ENCODE measurements at regions not wholly inside any gene's neighbourhood (a gene's known extent, or its start where the extent isn't known, plus 50 kb on each side); places are given as distances from the start of the nearest gene placed in this dataset.
A peak's percentile ranks its signal among the peaks of the same experiment; 100 is the strongest.
"Not testable (repeated sequence)": the region's sequence is repeated elsewhere in the genome, so short reads cannot be mapped to it uniquely, and the experiment has no call there.

GRCh38 chr1:209190591-209191261, 392.8 kb upstream of the CAMK1G start:
- H3K4me3 Mint-ChIP-seq (ENCODE audit: low read depth), result no peak overlapping the region
- no peaks in the 10 kb centered on the region for H3K27me3 Mint-ChIP-seq
- peaks cover 9% of the 10 kb centered on the region for H3K9me3 Mint-ChIP-seq (ENCODE audit: low read depth)
- no peak overlapping the region for H3K27ac Mint-ChIP-seq
- no peaks in the 10 kb centered on the region for H3K36me3 Mint-ChIP-seq (ENCODE audit: insufficient read depth)
- DNase-seq (ENCODE audit: low spot score, unreplicated experiment), result peak; percentile 50
- TF ChIP-seq CTCF (IDR thresholded peaks at IDR 0.05; ENCODE audit: unreplicated experiment), result peak; percentile 88
- no peaks in the 10 kb centered on the region for H3K4me1 Mint-ChIP-seq (ENCODE audit: low read depth)

GRCh38 chr1:209191262-209191634, 392.3 kb upstream of the CAMK1G start:
- no peaks in the 10 kb centered on the region for H3K27me3 Mint-ChIP-seq

GRCh38 chr1:209196140-209196539, 387.4 kb upstream of the CAMK1G start:
- no peak for TF ChIP-seq CTCF (IDR thresholded peaks at IDR 0.05; ENCODE audit: unreplicated experiment)
- peaks cover 16% of the 10 kb centered on the region for H3K4me1 Mint-ChIP-seq (ENCODE audit: low read depth)
- H3K27me3 Mint-ChIP-seq, result no peaks in the 10 kb centered on the region
- peaks cover 7% of the 10 kb centered on the region for H3K36me3 Mint-ChIP-seq (ENCODE audit: insufficient read depth)
- H3K4me3 Mint-ChIP-seq (ENCODE audit: low read depth), result no peak overlapping the region
- H3K9me3 Mint-ChIP-seq (ENCODE audit: low read depth), result peaks cover 24% of the 10 kb centered on the region
- no peak for DNase-seq (ENCODE audit: low spot score, unreplicated experiment)
- H3K27ac Mint-ChIP-seq, result no peak overlapping the region

More at GRCh38 chr1:209191262-209191634, 392.3 kb upstream of the CAMK1G start:
- Mint-ChIP-seq H3K9me3 (ENCODE audit: low read depth) (peaks cover 14% of the 10 kb centered on the region), H3K36me3 (ENCODE audit: insufficient read depth) (peaks cover 4% of the 10 kb centered on the region), H3K4me1 (ENCODE audit: low read depth) (no peaks in the 10 kb centered on the region), H3K4me3 (ENCODE audit: low read depth) (no peak overlapping the region), H3K27ac (no peak overlapping the region)
- TF ChIP-seq CTCF (IDR thresholded peaks at IDR 0.05; ENCODE audit: unreplicated experiment), result no peak
- DNase-seq (ENCODE audit: low spot score, unreplicated experiment), result no peak

GRCh38 chr1:209198961-209199750, 384.4 kb upstream of the CAMK1G start:
- no peak for TF ChIP-seq CTCF (IDR thresholded peaks at IDR 0.05; ENCODE audit: unreplicated experiment)
- H3K27me3 Mint-ChIP-seq, result no peaks in the 10 kb centered on the region
- H3K36me3 Mint-ChIP-seq (ENCODE audit: insufficient read depth), result peaks cover 7% of the 10 kb centered on the region
- H3K4me3 Mint-ChIP-seq (ENCODE audit: low read depth), result no peak overlapping the region
- H3K9me3 Mint-ChIP-seq (ENCODE audit: low read depth), result peaks cover 24% of the 10 kb centered on the region
- DNase-seq (ENCODE audit: low spot score, unreplicated experiment), result no peak
- H3K4me1 Mint-ChIP-seq (ENCODE audit: low read depth), result peaks cover 16% of the 10 kb centered on the region
- H3K27ac Mint-ChIP-seq, result no peak overlapping the region

- H3K9me3 Mint-ChIP-seq (ENCODE audit: low read depth), result peaks cover 24% of the 10 kb centered on the region
- DNase-seq (ENCODE audit: low spot score, unreplicated experiment), result no peak
- peaks cover 7% of the 10 kb centered on the region for H3K36me3 Mint-ChIP-seq (ENCODE audit: insufficient read depth)
- no peak overlapping the region for H3K4me3 Mint-ChIP-seq (ENCODE audit: low read depth)
- H3K4me1 Mint-ChIP-seq (ENCODE audit: low read depth), result peaks cover 16% of the 10 kb centered on the region
- TF ChIP-seq CTCF (IDR thresholded peaks at IDR 0.05; ENCODE audit: unreplicated experiment), result no peak
- H3K27me3 Mint-ChIP-seq, result peaks cover 4% of the 10 kb centered on the region
- no peak overlapping the region for H3K27ac Mint-ChIP-seq
Observed at GRCh38 chr1:209199822-209200221, 383.7 kb upstream of the CAMK1G start.

GRCh38 chr1:209202321-209202720, 381.2 kb upstream of the CAMK1G start:
- H3K27ac Mint-ChIP-seq; H3K36me3 Mint-ChIP-seq (ENCODE audit: insufficient read depth): not testable (repeated sequence)
- peaks cover 21% of the 10 kb centered on the region for H3K27me3 Mint-ChIP-seq

More at GRCh38 chr1:209202321-209202720, 381.2 kb upstream of the CAMK1G start:
- peaks cover 16% of the 10 kb centered on the region for H3K4me1 Mint-ChIP-seq (ENCODE audit: low read depth)
- not testable (repeated sequence) for H3K4me3 Mint-ChIP-seq (ENCODE audit: low read depth); DNase-seq (ENCODE audit: low spot score, unreplicated experiment); H3K9me3 Mint-ChIP-seq (ENCODE audit: low read depth)
